ENCODE measurements at regions not wholly inside any gene's neighbourhood (a gene's known extent, or its start where the extent isn't known, plus 50 kb on each side); places are given as distances from the start of the nearest gene placed in this dataset.

DNA sequence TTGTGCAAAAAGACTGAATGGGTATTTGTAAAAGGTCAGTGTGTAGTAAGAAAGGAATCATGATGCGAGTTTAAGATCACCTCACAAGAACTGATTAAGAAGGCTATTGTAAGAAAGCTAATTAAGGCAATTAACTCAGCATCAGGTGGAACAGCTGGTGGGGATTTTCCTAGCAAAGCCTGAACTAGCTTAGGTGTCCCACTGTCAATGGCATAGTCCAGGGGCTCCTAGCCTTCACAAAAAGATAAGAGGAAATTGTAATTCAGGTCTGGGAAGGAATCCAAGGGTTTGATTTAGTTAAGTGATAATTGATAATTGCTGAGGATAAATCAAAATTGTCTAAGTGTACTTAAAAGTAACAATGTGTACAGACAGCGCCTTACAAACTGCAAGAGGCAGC lies 901.6 kb downstream of the TUSC7 start:
- TF ChIP-seq, protein P1, sequence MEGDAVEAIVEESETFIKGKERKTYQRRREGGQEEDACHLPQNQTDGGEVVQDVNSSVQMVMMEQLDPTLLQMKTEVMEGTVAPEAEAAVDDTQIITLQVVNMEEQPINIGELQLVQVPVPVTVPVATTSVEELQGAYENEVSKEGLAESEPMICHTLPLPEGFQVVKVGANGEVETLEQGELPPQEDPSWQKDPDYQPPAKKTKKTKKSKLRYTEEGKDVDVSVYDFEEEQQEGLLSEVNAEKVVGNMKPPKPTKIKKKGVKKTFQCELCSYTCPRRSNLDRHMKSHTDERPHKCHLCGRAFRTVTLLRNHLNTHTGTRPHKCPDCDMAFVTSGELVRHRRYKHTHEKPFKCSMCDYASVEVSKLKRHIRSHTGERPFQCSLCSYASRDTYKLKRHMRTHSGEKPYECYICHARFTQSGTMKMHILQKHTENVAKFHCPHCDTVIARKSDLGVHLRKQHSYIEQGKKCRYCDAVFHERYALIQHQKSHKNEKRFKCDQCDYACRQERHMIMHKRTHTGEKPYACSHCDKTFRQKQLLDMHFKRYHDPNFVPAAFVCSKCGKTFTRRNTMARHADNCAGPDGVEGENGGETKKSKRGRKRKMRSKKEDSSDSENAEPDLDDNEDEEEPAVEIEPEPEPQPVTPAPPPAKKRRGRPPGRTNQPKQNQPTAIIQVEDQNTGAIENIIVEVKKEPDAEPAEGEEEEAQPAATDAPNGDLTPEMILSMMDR (conservative IDR thresholded peaks at IDR 0.05; ENCODE audit: low read depth in 2 of 2) = no peak
- TF ChIP-seq REST (IDR thresholded peaks at IDR 0.05; ENCODE audit: unreplicated experiment) (no peak), EZH2phosphoT487 (IDR thresholded peaks at IDR 0.05; ENCODE audit: unreplicated experiment) (no peak), NANOG (IDR thresholded peaks at IDR 0.05; ENCODE audit: borderline replicate concordance) (no peak), EZH2 (IDR thresholded peaks at IDR 0.05; ENCODE audit: low read depth, unreplicated experiment) (no peak)

Data from GM23338 (cell line).